ENCODE measurements at regions not wholly inside any gene's neighbourhood (a gene's known extent, or its start where the extent isn't known, plus 50 kb on each side); places are given as distances from the start of the nearest gene placed in this dataset.

DNA sequence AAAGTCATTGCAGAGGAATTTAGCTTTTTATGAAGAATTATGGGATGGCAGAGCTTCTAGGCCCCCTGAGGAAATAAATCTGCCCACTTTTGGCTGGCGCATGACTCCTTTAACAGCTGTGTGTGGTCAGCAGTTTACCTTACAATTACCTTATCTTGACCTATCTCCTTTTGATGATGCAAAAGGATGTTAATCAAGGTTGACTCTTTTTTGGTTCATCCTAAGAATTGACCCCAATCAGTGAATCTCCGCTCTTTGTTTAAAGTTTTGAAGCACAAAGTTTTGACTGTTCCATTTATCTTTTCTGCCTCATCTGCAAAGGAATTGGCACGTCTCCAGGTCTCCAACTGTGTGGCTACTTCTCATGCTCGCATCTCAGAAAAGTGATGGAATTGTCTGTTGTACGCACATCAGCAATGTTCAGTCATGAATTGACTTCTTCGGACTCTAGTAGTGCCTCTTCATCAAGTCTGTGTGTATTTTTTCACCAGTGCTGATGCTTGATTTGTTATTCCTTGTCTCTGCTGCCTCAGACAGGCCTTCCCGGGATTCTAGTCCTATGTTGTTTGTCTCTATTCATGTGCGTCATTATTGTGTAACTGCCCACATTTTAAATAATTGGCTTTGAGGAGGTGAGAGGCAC is 196.2 kb upstream of the CFAP20DC start:
- TF ChIP-seq, protein P1, sequence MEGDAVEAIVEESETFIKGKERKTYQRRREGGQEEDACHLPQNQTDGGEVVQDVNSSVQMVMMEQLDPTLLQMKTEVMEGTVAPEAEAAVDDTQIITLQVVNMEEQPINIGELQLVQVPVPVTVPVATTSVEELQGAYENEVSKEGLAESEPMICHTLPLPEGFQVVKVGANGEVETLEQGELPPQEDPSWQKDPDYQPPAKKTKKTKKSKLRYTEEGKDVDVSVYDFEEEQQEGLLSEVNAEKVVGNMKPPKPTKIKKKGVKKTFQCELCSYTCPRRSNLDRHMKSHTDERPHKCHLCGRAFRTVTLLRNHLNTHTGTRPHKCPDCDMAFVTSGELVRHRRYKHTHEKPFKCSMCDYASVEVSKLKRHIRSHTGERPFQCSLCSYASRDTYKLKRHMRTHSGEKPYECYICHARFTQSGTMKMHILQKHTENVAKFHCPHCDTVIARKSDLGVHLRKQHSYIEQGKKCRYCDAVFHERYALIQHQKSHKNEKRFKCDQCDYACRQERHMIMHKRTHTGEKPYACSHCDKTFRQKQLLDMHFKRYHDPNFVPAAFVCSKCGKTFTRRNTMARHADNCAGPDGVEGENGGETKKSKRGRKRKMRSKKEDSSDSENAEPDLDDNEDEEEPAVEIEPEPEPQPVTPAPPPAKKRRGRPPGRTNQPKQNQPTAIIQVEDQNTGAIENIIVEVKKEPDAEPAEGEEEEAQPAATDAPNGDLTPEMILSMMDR (IDR thresholded peaks at IDR 0.05; ENCODE audit: insufficient read depth, low read depth, low read length): no peak
- no peak for TF ChIP-seq EZH2 (IDR thresholded peaks at IDR 0.05; ENCODE audit: insufficient read depth, low read length)
